Neural progenitor cell (in vitro differentiated cells): ENCODE measurements at regions not wholly inside any gene's neighbourhood (a gene's known extent, or its start where the extent isn't known, plus 50 kb on each side); places are given as distances from the start of the nearest gene placed in this dataset.

Experiments used
- CTCF ChIP-seq: fragments of 200-600 bp; sonication (generic); IDR thresholded peaks from 2 replicates; pipeline ENCODE4 v1.5.1; 2017; ENCODE audit warnings: antibody characterized with exemption, mild to moderate bottlenecking
- EZH2 ChIP-seq: fragments of 200-600 bp; sonication (generic); IDR thresholded peaks from 2 replicates; pipeline ENCODE4 v1.6.1; 2017; ENCODE audit warnings: antibody characterized with exemption, mild to moderate bottlenecking, moderate library complexity
- EZH2phosphoT487 ChIP-seq: fragments of 200-600 bp; sonication (generic); IDR thresholded peaks from 2 replicates; pipeline ENCODE4 v1.6.1; 2017; ENCODE audit warnings: antibody characterized with exemption

- no peak for TF ChIP-seq CTCF
- TF ChIP-seq EZH2: no peak
- TF ChIP-seq EZH2phosphoT487: no peak
These were observed 148.4 kb upstream of the FAM20A start for GRCh38 chr17:68749349-68750207.
